ENCODE measurements at regions not wholly inside any gene's neighbourhood (a gene's known extent, or its start where the extent isn't known, plus 50 kb on each side); places are given as distances from the start of the nearest gene placed in this dataset.

- no peak for DNase-seq (ENCODE audit: low read depth)
Observed at GRCh38 chr5:53825926-53826325, 265.5 kb downstream of the NDUFS4 start.

GRCh38 chr5:53826504-53826903 lies 266.1 kb downstream of the NDUFS4 start:
- no peak for DNase-seq (ENCODE audit: low read depth)

DNA sequence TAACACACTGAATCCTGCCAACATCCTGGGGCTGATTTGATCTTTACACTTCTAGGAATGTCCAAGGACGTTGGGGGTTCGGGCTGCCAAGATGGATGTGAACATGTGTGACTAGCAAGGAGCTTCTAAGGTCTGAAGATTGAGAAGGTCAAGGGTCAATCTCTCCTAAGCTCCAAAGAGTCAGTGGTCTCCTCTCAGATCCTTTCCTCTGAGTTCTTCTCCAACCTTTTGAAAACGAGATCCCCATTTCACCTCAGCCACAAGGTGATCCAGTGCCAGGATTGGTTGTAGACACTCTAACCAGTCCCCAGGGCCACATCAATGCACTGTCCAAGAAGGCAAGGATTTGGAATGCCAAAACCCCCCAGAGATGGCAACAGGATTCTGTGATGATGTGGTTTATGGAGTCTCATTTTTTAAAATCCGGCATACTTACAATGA lies 266.8 kb downstream of the NDUFS4 start:
- DNase-seq (ENCODE audit: low read depth) = no peak

GRCh38 chr5:53831496-53831895 lies 271.1 kb downstream of the NDUFS4 start:
- DNase-seq (ENCODE audit: low read depth) = no peak

Measured in GM04504 (cell line).